OCI-LY1 (cell line): ENCODE measurements at regions not wholly inside any gene's neighbourhood (a gene's known extent, or its start where the extent isn't known, plus 50 kb on each side); places are given as distances from the start of the nearest gene placed in this dataset.
"Not testable (repeated sequence)": the region's sequence is repeated elsewhere in the genome, so short reads cannot be mapped to it uniquely, and the experiment has no call there.

ENCODE experiments used
- H2AFZ ChIP-seq: fragments of 200-600 bp; sonication (generic), shearing (Covaris generic); 2 replicates; pipeline ENCODE4 v1.6.0; 2014; ENCODE audit warnings: antibody characterized with exemption, mild to moderate bottlenecking, low read length
- H3F3A ChIP-seq: fragments of 200-600 bp; sonication (generic), shearing (Covaris generic); 2 replicates; pipeline ENCODE4 v1.6.0; 2014; ENCODE audit warnings: mild to moderate bottlenecking, antibody characterized with exemption, low read length, moderate library complexity; ENCODE audit not compliant: insufficient read depth
- H3K27ac ChIP-seq: fragments of 200-600 bp; sonication (generic); 2 replicates; pipeline ENCODE4 v1.5.1; 2014; ENCODE audit warnings: low read length, mixed run types, mild to moderate bottlenecking, low read depth; ENCODE audit not compliant: poor library complexity, severe bottlenecking
- H3K27me3 ChIP-seq: fragments of 200-600 bp; sonication (generic); 2 replicates; pipeline ENCODE4 v1.6.0; 2014; ENCODE audit warnings: antibody characterized with exemption, mild to moderate bottlenecking, low read length, moderate library complexity; ENCODE audit not compliant: insufficient read depth
- H3K36me3 ChIP-seq: fragments of 200-600 bp; sonication (generic); 2 replicates; pipeline ENCODE4 v1.6.1; 2014; ENCODE audit warnings: mild to moderate bottlenecking, antibody characterized with exemption, low read length, moderate library complexity, mixed read lengths; ENCODE audit not compliant: insufficient read depth
- H3K4me1 ChIP-seq: fragments of 200-600 bp; sonication (generic); 2 replicates; pipeline ENCODE4 v1.5.1; 2014; ENCODE audit warnings: mild to moderate bottlenecking, low read length, moderate library complexity; ENCODE audit not compliant: insufficient read depth, severe bottlenecking
- H3K4me2 ChIP-seq: fragments of 200-600 bp; sonication (generic), shearing (Covaris generic); 2 replicates; pipeline ENCODE4 v1.6.1; 2014; ENCODE audit warnings: low read length
- H3K4me3 ChIP-seq: fragments of 200-600 bp; sonication (generic); 2 replicates; pipeline ENCODE4 v1.5.1; 2014; ENCODE audit warnings: low read length, low read depth, mild to moderate bottlenecking, mixed read lengths; ENCODE audit not compliant: poor library complexity, severe bottlenecking
- H3K79me2 ChIP-seq: fragments of 200-600 bp; shearing (Covaris generic); 2 replicates; pipeline ENCODE4 v1.6.1; 2016; ENCODE audit warnings: mixed run types, low read length, mixed read lengths; ENCODE audit not compliant: insufficient read depth
- H3K9ac ChIP-seq: fragments of 200-600 bp; sonication (generic), shearing (Covaris generic); 2 replicates; pipeline ENCODE4 v1.6.1; 2014; ENCODE audit warnings: mild to moderate bottlenecking, low read length, mixed read lengths
- H3K9me2 ChIP-seq: fragments of 200-600 bp; sonication (generic), shearing (Covaris generic); 2 replicates; pipeline ENCODE4 v1.6.1; 2014; ENCODE audit warnings: low read depth, mild to moderate bottlenecking, low read length, mixed read lengths
- H3K9me3 ChIP-seq: fragments of 200-600 bp; shearing (Covaris generic); 2 replicates; pipeline ENCODE4 v1.6.1; 2014; ENCODE audit warnings: low read length, mixed read lengths
- H4K20me1 ChIP-seq: fragments of 200-600 bp; sonication (generic), shearing (Covaris generic); 2 replicates; pipeline ENCODE4 v1.6.0; 2016; ENCODE audit warnings: mild to moderate bottlenecking, low read length; ENCODE audit not compliant: insufficient read depth
- EZH2 ChIP-seq: fragments of 200-600 bp; sonication (generic), shearing (Covaris generic); IDR thresholded peaks from 2 replicates; pipeline ENCODE4 v1.8.0; 2017; ENCODE audit warnings: borderline replicate concordance, mixed run types, mild to moderate bottlenecking, antibody characterized with exemption, low read length, moderate library complexity, mixed read lengths
- TF ChIP-seq, protein P1 (sequence below): fragments of 200-600 bp; sonication (generic), shearing (Covaris generic); IDR thresholded peaks from 2 replicates; pipeline ENCODE4 v1.5.1; 2017; ENCODE audit warnings: mild to moderate bottlenecking, antibody characterized with exemption, low read length, moderate library complexity, mixed read lengths

DNA sequence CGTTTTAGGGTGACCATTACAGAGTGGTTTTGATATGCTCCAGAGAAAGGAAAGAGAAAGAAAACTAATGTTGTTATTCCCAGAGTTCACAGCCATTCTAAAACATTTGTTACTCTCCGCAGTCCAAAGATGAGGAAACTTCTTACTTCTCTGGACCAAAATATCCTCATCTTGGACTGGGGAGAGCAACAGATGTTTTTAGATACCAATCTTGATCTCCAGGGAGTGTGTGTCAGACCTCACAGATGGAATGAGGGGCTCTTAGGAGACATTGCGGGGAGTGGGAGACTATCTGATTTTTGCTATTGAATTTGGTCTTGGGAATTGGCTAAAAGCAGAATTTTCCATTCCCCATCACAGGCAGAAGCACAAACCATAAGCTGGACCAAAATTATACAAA, 110.8 kb downstream of the TNFAIP3 start:
- Histone ChIP-seq H2AFZ (no peak overlapping the region), H3K9ac (no peak overlapping the region), H3K9me3 (no peaks in the 10 kb centered on the region), H3K27me3 (no peaks in the 10 kb centered on the region), H3K36me3 (no peaks in the 10 kb centered on the region), H3K9me2 (no peaks in the 10 kb centered on the region), H3K27ac (no peak overlapping the region), H4K20me1 (no peaks in the 10 kb centered on the region), H3K4me1 (no peaks in the 10 kb centered on the region), H3K4me3 (no peak overlapping the region), H3K4me2 (no peak overlapping the region), H3F3A (no peaks in the 10 kb centered on the region), H3K79me2 (no peaks in the 10 kb centered on the region)
- TF ChIP-seq, protein P1, sequence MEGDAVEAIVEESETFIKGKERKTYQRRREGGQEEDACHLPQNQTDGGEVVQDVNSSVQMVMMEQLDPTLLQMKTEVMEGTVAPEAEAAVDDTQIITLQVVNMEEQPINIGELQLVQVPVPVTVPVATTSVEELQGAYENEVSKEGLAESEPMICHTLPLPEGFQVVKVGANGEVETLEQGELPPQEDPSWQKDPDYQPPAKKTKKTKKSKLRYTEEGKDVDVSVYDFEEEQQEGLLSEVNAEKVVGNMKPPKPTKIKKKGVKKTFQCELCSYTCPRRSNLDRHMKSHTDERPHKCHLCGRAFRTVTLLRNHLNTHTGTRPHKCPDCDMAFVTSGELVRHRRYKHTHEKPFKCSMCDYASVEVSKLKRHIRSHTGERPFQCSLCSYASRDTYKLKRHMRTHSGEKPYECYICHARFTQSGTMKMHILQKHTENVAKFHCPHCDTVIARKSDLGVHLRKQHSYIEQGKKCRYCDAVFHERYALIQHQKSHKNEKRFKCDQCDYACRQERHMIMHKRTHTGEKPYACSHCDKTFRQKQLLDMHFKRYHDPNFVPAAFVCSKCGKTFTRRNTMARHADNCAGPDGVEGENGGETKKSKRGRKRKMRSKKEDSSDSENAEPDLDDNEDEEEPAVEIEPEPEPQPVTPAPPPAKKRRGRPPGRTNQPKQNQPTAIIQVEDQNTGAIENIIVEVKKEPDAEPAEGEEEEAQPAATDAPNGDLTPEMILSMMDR = no peak
- no peak for TF ChIP-seq EZH2

- no peak overlapping the region for H3K27ac ChIP-seq
- H3K4me2 ChIP-seq = no peak overlapping the region
- no peak for TF ChIP-seq EZH2
- TF ChIP-seq, protein P1 = no peak
- no peak overlapping the region for H3K4me3 ChIP-seq
- no peaks in the 10 kb centered on the region for H3K4me1 ChIP-seq
- no peaks in the 10 kb centered on the region for H3K9me3 ChIP-seq
- no peaks in the 10 kb centered on the region for H3K36me3 ChIP-seq
- H3K79me2 ChIP-seq = no peaks in the 10 kb centered on the region
- H2AFZ ChIP-seq = no peak overlapping the region
- no peaks in the 10 kb centered on the region for H4K20me1 ChIP-seq
- no peak overlapping the region for H3K9ac ChIP-seq
- no peaks in the 10 kb centered on the region for H3K27me3 ChIP-seq
- H3F3A ChIP-seq = no peaks in the 10 kb centered on the region
- H3K9me2 ChIP-seq = no peaks in the 10 kb centered on the region
Measured at GRCh38 chr6:137978252-137978896, 111.3 kb downstream of the TNFAIP3 start.

DNA sequence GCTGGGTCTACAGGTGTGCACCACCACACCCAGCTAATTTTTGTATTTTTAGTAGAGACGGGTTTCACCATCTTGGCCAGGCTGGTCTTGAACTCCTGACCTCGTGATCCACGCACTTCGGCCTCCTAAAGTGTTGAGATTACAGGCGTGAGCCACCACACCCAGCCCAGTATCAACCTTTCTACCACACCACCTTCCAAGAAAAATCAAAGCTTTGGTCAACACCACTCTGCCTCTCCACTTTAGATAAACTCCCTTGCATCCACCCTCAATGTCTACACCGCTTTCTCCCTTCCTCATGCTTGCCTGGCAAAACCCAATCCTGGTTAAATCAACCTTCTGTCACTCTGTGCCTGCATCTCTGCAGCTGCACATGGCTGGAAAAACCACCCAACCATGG, 112.2 kb downstream of the TNFAIP3 start:
- not testable (repeated sequence) for H3K9ac ChIP-seq, H3K36me3 ChIP-seq, H3F3A ChIP-seq, H3K9me2 ChIP-seq, H2AFZ ChIP-seq, H3K9me3 ChIP-seq, H3K4me3 ChIP-seq, H3K4me2 ChIP-seq, H4K20me1 ChIP-seq, H3K27ac ChIP-seq, H3K79me2 ChIP-seq, H3K4me1 ChIP-seq, H3K27me3 ChIP-seq

GRCh38 chr6:137980777-137981176, 113.7 kb downstream of the TNFAIP3 start:
- Histone ChIP-seq H3K9me2 (no peaks in the 10 kb centered on the region), H3K27me3 (no peaks in the 10 kb centered on the region), H2AFZ (no peak overlapping the region), H3K79me2 (no peaks in the 10 kb centered on the region), H3F3A (no peaks in the 10 kb centered on the region), H3K4me2 (no peak overlapping the region), H3K36me3 (no peaks in the 10 kb centered on the region), H3K4me3 (no peak overlapping the region), H3K4me1 (no peaks in the 10 kb centered on the region), H3K9ac (no peak overlapping the region), H3K27ac (no peak overlapping the region), H3K9me3 (no peaks in the 10 kb centered on the region), H4K20me1 (no peaks in the 10 kb centered on the region)
- TF ChIP-seq EZH2 = no peak
- TF ChIP-seq, protein P1 = no peak
